Erythroblast (primary cell): ENCODE measurements at regions not wholly inside any gene's neighbourhood (a gene's known extent, or its start where the extent isn't known, plus 50 kb on each side); places are given as distances from the start of the nearest gene placed in this dataset.
"Not testable (repeated sequence)": the region's sequence is repeated elsewhere in the genome, so short reads cannot be mapped to it uniquely, and the experiment has no call there.

Source experiments
- DNase-seq, 2 experiments: peaks; one replicate each; lab custom pipeline; 2025; lab: John Stamatoyannopoulos, UW
- GATA1 ChIP-seq: IDR thresholded peaks from 2 replicates; pipeline ENCODE4 v1.6.1; 2011; ENCODE audit warnings: low read depth, mild to moderate bottlenecking, control low read depth, low read length, moderate library complexity
- POLR2A ChIP-seq: IDR thresholded peaks from 2 replicates; pipeline ENCODE4 v1.6.1; 2011; ENCODE audit warnings: mild to moderate bottlenecking, low read length

DNA sequence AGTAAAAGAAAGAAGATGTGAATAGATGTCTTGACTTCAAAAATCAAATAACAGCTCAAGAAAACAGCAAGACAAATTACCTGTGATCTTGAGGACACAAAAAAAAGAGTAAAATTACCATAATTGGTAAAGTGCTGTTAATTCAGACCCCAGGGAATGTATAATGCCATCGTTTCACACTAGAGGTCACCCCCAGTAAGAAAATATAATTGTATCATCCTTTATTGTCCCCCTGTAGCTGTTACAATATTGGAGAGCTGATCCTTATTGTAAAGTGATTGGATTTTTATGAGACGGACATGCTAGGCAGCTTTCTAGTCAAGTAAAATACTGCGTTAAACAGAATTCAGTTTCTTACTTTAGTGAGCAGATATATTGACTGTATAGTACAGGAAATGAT lies 377.0 kb downstream of the TLE1 start:
- DNase-seq, result no peak
- TF ChIP-seq GATA1 (no peak), POLR2A (no peak)

DNA sequence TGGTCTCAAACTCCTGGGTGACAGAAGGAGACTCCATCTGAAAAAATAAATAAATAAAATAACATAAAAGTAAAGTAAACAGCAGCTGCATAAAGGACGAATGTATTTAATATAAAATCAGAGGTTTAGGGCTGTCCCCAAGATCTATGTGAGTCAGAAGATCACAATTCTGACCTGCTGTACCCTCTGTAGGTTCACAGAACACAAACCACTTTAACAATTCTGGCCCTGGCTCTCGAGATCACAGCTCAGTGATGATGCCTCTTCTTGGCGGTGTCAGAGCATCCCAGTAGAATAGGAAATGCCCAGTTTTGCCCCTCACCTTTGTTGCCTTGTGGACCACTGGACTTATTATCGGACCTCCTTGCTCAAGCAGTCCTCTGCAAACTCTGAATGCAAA lies 380.9 kb downstream of the TLE1 start:
- TF ChIP-seq GATA1 (no peak), POLR2A (no peak)
- DNase-seq, result no peak

DNA sequence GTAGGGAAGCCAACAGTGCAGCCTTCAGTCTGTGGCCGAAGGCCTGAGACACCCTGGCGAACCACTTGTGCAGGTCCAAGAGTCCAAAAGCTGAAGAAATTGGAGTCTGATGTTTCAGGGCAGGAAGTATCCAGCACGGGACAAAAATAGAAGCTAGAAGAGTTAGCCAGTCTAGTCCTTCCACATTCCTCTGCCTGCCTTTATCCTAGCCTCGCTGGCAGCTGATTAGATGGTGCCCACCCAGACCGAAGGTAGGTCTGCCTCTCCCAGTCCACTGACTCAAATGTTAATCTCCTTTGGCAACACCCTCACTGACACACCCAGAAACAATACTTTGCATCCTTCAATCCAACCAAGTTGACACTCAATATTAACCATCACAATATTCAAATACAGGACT lies 381.6 kb downstream of the TLE1 start:
- not testable (repeated sequence) for DNase-seq

DNA sequence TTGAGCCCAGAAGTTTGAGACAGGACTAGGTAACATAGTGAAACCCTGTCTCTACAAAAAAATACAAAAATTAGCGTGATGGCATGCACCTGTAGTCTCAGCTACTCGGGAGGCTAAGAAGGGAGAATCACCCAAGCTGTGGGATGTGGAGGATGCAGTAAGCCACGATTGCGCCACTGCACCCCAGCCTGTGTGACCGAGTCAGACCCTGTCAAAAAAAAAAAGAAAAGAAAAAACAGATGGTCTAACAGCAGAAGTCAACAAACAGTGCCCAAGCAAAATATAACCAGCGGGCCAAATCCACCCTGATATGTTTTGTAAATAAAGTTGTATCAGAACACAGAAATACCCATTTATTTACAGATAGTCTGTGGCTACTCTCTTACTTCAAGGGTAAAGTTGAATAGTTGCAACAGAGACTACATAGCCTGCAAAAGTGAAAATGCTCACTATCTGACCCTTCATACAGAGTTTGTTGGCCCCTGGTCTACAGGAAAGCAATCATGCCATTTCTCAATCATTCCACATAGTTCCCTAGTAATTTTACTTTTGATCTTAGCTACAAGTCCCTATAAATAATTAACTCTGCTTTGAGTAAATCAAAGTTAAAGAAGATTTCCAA lies 383.7 kb downstream of the TLE1 start:
- DNase-seq, result no peak
- TF ChIP-seq GATA1 (no peak), POLR2A (no peak)

DNA sequence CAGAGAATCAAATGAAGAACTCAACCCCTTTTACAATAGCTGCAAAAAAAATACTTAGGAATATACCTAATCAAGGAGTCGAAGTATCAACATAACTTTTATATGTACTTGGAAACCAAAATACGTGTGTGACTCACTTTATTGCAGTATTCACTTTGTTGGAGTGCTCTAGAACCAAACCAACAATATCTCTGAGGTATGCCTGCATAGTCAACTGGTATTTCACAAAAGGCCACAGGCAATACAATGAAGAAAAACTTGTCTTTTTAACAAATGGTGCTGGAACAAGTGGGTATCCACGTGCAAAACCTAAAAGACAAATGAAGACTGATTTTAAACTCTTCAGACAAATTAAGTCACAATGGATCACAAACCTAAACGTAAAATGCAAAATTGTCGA lies 385.7 kb downstream of the TLE1 start:
- DNase-seq, result no peak
- TF ChIP-seq POLR2A, result no peak
- TF ChIP-seq GATA1, result no peak

DNA sequence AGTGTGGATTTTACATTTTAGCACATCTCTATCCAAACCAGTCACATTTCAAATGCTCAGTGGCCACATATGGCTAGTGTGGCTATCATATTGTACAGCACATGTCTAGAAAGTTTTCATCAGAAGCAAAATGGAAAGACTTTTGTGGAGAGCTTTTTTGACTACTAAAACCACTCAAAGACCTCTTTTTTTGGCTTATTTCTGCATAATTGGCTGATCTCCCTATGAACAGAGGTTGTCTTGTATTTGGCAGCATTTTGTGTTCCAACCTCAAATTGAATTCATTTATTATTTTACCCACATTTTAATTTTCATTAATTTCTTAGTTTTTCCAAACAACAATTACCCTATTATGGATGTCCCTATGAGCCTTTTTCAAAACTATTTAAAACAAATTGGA lies 395.7 kb downstream of the TLE1 start:
- no peak for TF ChIP-seq POLR2A
- no peak for TF ChIP-seq GATA1
- no peak for DNase-seq

DNA sequence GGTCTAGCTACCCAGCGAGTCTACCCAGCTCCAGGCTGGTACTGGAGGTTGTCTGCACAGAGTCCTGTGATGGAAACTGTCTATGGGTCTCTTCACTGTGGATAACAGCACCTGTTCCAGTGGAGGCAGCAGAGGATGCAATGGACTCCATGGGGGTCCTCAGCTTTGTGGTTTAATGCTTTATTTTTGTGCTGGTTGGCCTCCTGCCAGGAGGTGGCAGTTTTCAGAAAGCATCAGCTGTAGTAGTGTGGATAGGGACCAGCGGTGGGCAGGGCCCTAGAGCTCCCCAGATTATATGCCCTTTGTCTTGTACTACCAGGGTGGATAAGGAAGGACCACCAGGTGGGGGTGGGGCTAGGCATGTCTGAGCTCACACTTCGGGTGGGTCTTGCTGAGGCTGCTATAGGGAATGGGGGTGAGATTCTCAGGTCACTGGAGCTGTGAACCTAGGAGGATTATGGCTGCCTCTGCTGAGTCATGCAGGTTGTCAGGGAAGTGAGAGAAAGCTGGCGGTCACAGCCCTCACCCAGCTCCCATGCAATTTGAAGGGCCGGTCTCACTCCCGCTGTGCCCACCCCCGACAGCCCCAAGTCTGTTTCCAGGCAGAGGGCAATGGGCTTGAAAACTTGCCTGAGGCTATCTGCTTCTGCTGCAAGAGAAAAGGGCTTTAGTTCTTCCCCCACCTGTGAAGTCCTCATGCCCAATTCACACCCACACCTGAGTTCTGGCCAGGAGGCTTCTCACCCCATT lies 397.1 kb downstream of the TLE1 start:
- TF ChIP-seq POLR2A, result no peak
- no peak for TF ChIP-seq GATA1
- no peak for DNase-seq

DNA sequence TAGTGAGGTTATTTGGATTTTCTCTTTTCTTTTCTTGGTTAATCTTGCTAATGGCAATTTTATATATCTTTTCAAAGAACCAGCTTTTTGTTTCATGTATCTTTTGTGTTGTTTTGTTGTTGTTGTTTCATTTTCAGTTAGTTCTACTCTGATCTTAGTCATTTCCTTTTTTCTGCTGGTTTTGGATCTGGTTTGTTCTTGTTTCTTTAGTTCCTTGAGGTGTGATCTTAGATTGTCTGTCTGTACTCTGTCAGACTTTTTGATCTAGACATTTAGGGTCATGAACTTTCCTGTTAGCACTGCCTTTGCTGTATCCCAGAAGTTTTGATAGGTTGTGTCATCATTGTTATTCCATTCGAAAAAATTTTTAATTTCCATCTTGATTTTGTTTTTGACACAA lies 399.7 kb downstream of the TLE1 start:
- TF ChIP-seq POLR2A (no peak), GATA1 (no peak)
- no peak for DNase-seq

DNA sequence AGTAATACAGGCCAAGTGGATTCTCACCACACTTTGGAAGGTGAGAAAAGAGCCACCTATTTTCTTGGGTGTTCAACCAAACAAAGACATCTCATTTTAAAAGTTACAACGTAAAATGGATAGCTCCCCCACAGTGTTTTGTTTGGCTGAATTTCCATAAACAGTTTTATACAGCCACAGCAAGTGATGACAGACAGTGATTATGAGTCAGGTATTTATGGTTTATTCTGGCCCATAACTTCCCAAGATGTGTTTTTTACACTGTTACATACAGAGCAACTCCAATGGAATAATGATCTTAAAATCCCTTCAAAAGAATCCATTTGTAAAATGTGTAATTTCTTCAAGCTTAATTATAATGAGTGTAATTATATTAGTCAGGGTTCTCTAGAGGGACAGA lies 421.3 kb downstream of the TLE1 start:
- no peak for TF ChIP-seq GATA1
- no peak for TF ChIP-seq POLR2A
- no peak for DNase-seq

DNA sequence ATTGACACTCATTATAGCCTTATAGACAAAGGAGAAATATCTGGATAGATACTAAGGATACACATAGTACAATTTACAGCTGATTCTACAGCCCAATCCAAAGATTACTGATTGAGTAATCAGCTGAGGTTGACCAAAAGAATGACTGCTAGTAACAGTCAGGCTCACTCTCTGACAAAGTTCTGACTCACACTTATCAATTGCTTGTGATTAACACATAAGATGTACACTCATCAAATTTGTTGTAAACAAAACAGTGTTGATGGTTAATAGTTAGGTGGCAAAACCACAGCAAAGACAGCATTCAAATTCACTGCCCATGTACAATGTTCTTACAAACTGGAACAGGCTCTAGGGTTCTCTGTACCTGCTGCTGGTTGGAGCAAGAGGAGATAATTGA lies 422.7 kb downstream of the TLE1 start:
- no peak for TF ChIP-seq POLR2A
- TF ChIP-seq GATA1, result no peak
- no peak for DNase-seq

DNA sequence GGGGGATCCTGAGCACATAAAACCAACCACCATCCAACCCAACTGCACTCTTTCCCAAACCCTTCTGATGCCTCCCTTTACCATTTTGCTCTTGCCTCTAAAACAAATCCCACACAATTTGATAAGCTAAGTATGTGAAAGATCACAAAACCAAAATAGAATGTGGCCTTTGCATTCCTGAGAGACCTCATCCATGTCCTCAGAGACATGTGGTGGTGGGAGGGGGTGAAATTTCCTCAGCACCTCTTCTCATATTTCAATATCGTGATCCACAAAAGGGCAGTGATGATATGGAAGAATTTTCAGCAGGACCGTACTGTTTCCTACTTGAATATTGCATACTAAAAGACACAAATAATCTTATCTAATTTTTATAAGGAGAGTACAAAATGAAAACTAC lies 423.3 kb downstream of the TLE1 start:
- DNase-seq, result no peak
- TF ChIP-seq POLR2A, result no peak
- no peak for TF ChIP-seq GATA1

DNA sequence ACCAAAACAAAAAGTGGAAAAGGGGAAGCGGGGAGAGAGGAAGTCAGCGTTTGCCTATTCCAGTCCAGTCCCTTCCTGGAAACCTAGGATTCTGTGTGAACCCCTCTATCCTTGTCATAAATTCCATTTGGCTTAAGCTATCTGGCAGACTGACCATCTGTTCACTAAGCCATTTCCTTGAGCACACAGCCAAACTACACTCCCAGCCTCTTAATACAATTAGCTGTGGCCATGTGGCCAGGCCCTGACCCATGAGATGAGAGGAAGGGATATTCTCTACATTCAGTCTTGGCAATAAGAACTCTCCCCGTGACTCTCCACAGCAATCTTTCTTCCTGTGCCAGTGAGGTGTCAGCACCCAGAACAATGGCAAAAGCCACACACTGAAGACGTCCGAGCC lies 424.8 kb downstream of the TLE1 start:
- DNase-seq, result no peak
- no peak for TF ChIP-seq GATA1
- TF ChIP-seq POLR2A, result no peak

DNA sequence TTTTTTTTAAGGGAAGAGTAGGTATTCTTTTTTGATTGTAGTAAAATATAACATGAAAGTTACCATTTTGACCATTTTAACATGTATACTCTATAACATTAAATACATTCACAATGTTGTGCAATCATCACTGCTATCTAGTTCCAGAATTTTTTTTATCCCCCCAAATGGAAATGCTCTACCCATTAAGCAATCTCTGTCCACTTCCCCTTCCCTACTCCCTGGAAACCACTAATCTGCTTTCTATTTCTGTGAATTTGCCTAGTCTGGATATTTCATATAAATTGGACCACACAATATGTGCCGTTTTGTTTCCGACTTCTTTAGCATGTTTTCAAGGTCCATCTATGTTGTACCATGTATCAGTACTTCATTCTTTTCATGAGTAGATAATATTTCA lies 429.5 kb downstream of the TLE1 start:
- DNase-seq, result no peak
- no peak for TF ChIP-seq GATA1
- TF ChIP-seq POLR2A, result no peak

DNA sequence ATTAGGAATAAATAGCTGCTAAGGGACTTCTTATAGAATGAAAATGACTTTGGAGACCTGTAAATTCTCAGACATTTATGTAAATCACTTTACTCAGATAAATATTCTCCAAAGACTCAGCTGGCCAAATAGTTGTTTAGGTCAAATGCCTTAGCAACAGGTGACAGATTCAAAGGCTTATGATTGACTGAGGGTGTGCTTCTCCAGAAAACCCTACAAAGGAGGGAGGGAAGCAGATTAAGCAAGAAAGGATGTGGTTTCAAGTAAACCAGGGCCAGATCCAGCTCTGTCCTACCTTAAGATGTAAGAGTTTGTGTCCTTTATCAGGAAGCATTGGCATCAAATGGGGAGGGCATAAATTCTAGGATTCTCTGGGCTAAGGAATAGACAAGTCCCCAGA lies 433.0 kb downstream of the TLE1 start:
- DNase-seq, result no peak
- no peak for TF ChIP-seq POLR2A
- no peak for TF ChIP-seq GATA1

DNA sequence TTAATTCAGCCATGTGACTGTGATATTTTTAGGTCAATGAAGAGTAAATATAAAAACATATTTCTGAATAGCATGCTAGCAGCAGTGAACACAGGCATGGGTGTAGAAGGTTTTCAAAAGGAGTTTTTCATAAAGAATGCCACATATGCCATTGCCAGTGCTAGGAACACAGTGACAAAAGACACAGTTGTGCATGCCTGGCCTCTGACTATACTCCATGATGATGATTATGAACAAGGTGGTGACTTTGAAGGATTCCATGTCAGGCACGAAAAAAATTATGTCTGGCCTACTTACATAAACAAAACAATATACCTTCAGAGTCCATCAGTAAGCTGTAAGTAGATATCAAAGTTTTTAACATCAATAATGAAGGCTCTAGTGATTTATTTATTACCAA lies 438.7 kb downstream of the TLE1 start:
- TF ChIP-seq POLR2A, result no peak
- no peak for TF ChIP-seq GATA1
- no peak for DNase-seq
